Tibial nerve (tissue), 4 donors: ENCODE measurements at regions not wholly inside any gene's neighbourhood (a gene's known extent, or its start where the extent isn't known, plus 50 kb on each side); places are given as distances from the start of the nearest gene placed in this dataset.

Source experiments
- DNase-seq, 2 donors: peaks; one replicate each; pipeline ENCODE4 v3.0.0-alpha.2; 2019; ENCODE audit warnings: low spot score in 2 of 2
- H3K27ac ChIP-seq, 4 donors: fragments of 200-600 bp; sonication (generic) in 3 of 4; one replicate each; pipeline ENCODE4 v1.5.1; 2017 to 2019; ENCODE audit warnings: mild to moderate bottlenecking in 1 of 4
- H3K27me3 ChIP-seq, 2 donors: fragments of 200-600 bp; sonication (generic) in 1 of 2; one replicate each; pipeline versions ENCODE4 v1.5.1 to v1.6.0; 2017 to 2019
- H3K36me3 ChIP-seq, 3 donors: fragments of 200-600 bp; sonication (generic); one replicate each; pipeline ENCODE4 v1.5.1; 2018 to 2019
- H3K4me1 ChIP-seq, 4 donors: fragments of 200-600 bp; sonication (generic) in 3 of 4; one replicate each; pipeline ENCODE4 v1.5.1; 2017 to 2019
- H3K4me3 ChIP-seq, 4 donors: fragments of 200-600 bp; sonication (generic) in 3 of 4; one replicate each; pipeline ENCODE4 v1.5.1; 2017 to 2019; ENCODE audit warnings: mild to moderate bottlenecking in 1 of 4, moderate library complexity in 1 of 4
- H3K9me3 ChIP-seq, 4 donors: fragments of 200-600 bp; sonication (generic) in 3 of 4; one replicate each; pipeline ENCODE4 v1.5.1; 2017 to 2019
- EP300 ChIP-seq, 2 donors: sonication (generic); formaldehyde crosslinking; IDR thresholded peaks; one replicate each; pipeline ENCODE4 v1.6.1; 2017; ENCODE audit warnings: antibody characterized with exemption in 2 of 2, mild to moderate bottlenecking in 1 of 2
- POLR2A ChIP-seq, 2 donors: fragments of 450-650 bp; IDR thresholded peaks; one replicate each; pipeline ENCODE4 v1.6.1; 2017; ENCODE audit warnings: antibody characterized with exemption in 2 of 2, mild to moderate bottlenecking in 2 of 2, moderate library complexity in 2 of 2
- WGBS, 2 donors: methylation state at CpG; one replicate each; pipeline ENCODE4 v1.1.5; 2018; 5-methylcytosine and 5-hydroxymethylcytosine counted together
- TF ChIP-seq, protein P1 (sequence below), 5 experiments: fragments of 200-600 bp in 3 of 5; fragments of 450-650 bp in 2 of 5; sonication (generic) in 3 of 5; IDR thresholded peaks; one replicate each; pipeline ENCODE4 v1.5.1; 2016 to 2019; ENCODE audit warnings: antibody characterized with exemption in 5 of 5, mild to moderate bottlenecking in 3 of 5, moderate library complexity in 2 of 5

DNA sequence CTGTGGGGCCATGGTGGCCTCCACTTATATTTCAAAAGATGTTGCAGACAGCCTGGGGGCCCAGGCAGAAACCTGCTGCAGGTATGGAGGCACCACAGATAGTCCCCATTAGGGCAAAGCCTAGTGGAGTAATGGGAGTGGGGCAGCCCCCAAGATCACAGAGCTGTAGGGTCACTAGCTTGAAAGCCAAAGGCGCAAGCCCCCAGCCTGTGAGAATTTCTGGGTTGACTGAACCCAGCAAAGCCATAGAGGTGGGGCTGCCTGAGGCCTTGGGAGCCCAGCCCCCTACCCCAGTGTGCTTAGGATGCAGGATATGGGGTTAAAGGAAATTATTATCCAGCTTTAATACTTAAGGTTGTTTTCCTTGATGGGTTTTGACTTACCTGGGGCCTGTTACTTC is 165.3 kb upstream of the FBN2 start:
- no peak for DNase-seq
- WGBS, 2 donors = 100% methylated on average over 1 of the region's 1 CpG
- H3K4me1 ChIP-seq = no peaks in the 10 kb centered on the region

DNA sequence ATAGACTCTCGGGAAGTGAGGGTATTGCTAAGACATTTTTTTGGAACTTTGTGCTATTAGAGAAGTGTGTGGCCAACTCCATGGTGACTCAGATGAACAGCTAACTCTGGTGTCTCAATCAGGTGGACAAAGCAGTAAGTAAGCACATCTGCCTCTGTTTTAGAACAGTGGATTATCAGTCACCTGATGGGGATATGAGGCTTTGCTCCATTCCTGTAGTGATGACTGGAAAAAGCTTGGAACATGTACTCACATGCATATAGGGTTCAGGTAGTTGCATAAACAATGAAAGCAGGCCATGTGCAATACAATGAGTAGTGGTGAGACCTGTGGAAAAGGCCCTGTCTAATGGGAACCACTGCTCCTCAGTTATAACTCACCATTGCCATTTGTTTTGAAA is 168.2 kb upstream of the FBN2 start:
- Histone ChIP-seq H3K27me3 (no peaks in the 10 kb centered on the region), H3K9me3 (no peaks in the 10 kb centered on the region), H3K36me3 (no peaks in the 10 kb centered on the region), H3K4me1 (no peaks in the 10 kb centered on the region), H3K4me3 (no peak overlapping the region), H3K27ac (no peak overlapping the region)
- 83 to 100% methylated on average over 1 of the region's 1 CpG for WGBS, 2 donors
- TF ChIP-seq, protein P1, sequence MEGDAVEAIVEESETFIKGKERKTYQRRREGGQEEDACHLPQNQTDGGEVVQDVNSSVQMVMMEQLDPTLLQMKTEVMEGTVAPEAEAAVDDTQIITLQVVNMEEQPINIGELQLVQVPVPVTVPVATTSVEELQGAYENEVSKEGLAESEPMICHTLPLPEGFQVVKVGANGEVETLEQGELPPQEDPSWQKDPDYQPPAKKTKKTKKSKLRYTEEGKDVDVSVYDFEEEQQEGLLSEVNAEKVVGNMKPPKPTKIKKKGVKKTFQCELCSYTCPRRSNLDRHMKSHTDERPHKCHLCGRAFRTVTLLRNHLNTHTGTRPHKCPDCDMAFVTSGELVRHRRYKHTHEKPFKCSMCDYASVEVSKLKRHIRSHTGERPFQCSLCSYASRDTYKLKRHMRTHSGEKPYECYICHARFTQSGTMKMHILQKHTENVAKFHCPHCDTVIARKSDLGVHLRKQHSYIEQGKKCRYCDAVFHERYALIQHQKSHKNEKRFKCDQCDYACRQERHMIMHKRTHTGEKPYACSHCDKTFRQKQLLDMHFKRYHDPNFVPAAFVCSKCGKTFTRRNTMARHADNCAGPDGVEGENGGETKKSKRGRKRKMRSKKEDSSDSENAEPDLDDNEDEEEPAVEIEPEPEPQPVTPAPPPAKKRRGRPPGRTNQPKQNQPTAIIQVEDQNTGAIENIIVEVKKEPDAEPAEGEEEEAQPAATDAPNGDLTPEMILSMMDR (IDR thresholded peaks at IDR 0.05) = no peak
- TF ChIP-seq EP300 (IDR thresholded peaks at IDR 0.05) (no peak), POLR2A (IDR thresholded peaks at IDR 0.05) (no peak)
- DNase-seq = no peak

More for the DNA sequence above, 165.3 kb upstream of the FBN2 start:
- Histone ChIP-seq H3K36me3 (no peaks in the 10 kb centered on the region), H3K9me3 (no peaks in the 10 kb centered on the region), H3K27ac (no peak overlapping the region), H3K4me3 (no peak overlapping the region), H3K27me3 (no peaks in the 10 kb centered on the region)
- TF ChIP-seq POLR2A (IDR thresholded peaks at IDR 0.05) (no peak), EP300 (IDR thresholded peaks at IDR 0.05) (no peak)
- TF ChIP-seq, protein P1 (IDR thresholded peaks at IDR 0.05) = no peak

DNA sequence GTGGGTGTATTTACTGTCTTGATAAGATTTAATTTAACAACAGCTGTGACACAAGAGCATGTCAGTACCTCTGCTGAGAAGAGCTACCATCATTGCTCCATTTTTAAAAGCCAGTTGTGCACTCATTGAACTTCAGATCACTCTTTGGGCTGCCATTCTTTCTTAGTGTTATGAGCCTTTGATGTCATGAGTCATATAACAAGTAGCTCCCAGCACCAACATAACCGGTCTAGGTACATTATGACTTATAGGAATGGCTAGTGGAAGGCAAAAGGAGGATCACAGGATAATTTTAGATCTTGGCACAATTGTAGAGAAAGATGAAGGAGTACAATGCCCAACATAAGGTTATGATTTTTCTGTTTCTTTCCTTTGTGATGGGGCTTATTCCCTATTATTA is 170.8 kb upstream of the FBN2 start:
- Histone ChIP-seq H3K4me1 (no peaks in the 10 kb centered on the region), H3K36me3 (no peaks in the 10 kb centered on the region), H3K4me3 (no peak overlapping the region), H3K27me3 (no peaks in the 10 kb centered on the region), H3K9me3 (peaks cover 0 to 3% (median 0%) of the 10 kb centered on the region in 4 donors), H3K27ac (no peak overlapping the region)
- TF ChIP-seq EP300 (IDR thresholded peaks at IDR 0.05) (no peak), POLR2A (IDR thresholded peaks at IDR 0.05) (no peak)
- TF ChIP-seq, protein P1 (IDR thresholded peaks at IDR 0.05) = no peak
- DNase-seq = no peak
- WGBS, 2 donors = 88 to 89% methylated on average over 1 of the region's 1 CpG

DNA sequence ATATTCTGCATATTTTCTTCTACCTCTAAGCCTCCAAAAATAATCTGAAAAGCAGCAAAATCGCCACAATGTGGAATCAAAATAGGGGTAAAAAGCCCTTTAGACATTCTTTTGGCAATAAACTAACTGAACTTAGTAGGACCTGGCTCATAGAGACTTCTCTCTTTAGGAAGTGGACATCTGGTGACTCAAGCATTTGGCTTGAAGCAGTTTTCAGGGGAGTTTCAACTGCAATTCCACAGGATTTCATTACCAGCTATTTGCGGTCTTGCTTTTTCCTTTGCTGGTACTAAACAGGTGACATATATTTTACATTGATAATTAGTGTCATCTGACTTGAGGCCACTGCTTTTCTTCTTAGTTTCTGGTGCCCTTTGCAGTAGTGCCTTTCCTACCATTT is 173.2 kb upstream of the FBN2 start:
- H3K27ac ChIP-seq = no peak overlapping the region
- H3K36me3 ChIP-seq = no peaks in the 10 kb centered on the region
- DNase-seq = no peak
- 90 to 93% methylated on average over 2 of the region's 2 CpGs for WGBS, 2 donors
- no peak overlapping the region for H3K4me3 ChIP-seq
- TF ChIP-seq EP300 (IDR thresholded peaks at IDR 0.05) (no peak), POLR2A (IDR thresholded peaks at IDR 0.05) (no peak)
- TF ChIP-seq, protein P1 (IDR thresholded peaks at IDR 0.05) = no peak
- H3K27me3 ChIP-seq = no peaks in the 10 kb centered on the region
- peaks cover 0 to 3% (median 0%) of the 10 kb centered on the region in 4 donors for H3K9me3 ChIP-seq
- no peaks in the 10 kb centered on the region for H3K4me1 ChIP-seq

DNA sequence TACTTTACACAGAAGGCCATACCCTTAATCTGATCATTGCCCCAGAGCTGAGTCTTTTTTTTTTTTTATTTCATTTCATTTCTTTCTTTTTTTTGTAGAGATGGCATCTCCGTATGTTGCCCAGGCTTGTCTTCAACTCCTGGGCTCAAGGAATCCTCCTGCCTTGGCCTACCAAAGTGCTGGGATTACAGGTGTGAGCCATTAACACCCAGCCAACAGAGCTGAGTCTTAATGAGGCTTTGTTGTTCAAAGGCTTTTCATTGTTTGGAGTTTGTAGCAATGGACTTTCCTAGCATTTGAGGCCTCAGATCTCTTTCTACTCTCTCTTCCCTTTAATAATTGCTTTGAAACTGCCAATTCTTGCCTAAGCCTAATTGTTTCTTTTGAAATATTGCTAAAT is 176.5 kb upstream of the FBN2 start:
- WGBS, 2 donors = 81 to 96% methylated on average over 1 of the region's 1 CpG
- H3K36me3 ChIP-seq = no peaks in the 10 kb centered on the region
- no peak for DNase-seq
- H3K4me3 ChIP-seq = no peak overlapping the region
- no peak for TF ChIP-seq POLR2A (IDR thresholded peaks at IDR 0.05)
- TF ChIP-seq, protein P1 (IDR thresholded peaks at IDR 0.05) = no peak
- TF ChIP-seq EP300 (IDR thresholded peaks at IDR 0.05) = no peak
- no peaks in the 10 kb centered on the region for H3K27me3 ChIP-seq
- H3K27ac ChIP-seq = no peak overlapping the region
- H3K4me1 ChIP-seq = no peaks in the 10 kb centered on the region
- peaks cover 0 to 3% (median 0%) of the 10 kb centered on the region in 4 donors for H3K9me3 ChIP-seq
